Right lobe of liver (tissue), 4 donors: ENCODE measurements at regions not wholly inside any gene's neighbourhood (a gene's known extent, or its start where the extent isn't known, plus 50 kb on each side); places are given as distances from the start of the nearest gene placed in this dataset.
"Not testable (repeated sequence)": the region's sequence is repeated elsewhere in the genome, so short reads cannot be mapped to it uniquely, and the experiment has no call there.

Experiments used
- POLR2A ChIP-seq: fragments of 450-650 bp; IDR thresholded peaks from one replicate; pipeline ENCODE4 v1.6.1; 2017; ENCODE audit warnings: antibody characterized with exemption, mild to moderate bottlenecking
- TF ChIP-seq, protein P1 (sequence below), 4 donors: fragments of 200-600 bp in 3 of 4; fragments of 450-650 bp in 1 of 4; IDR thresholded peaks; one replicate each; pipeline versions ENCODE4 v1.5.1 to v1.8.0; 2016 to 2022; ENCODE audit warnings: antibody characterized with exemption in 4 of 4, mild to moderate bottlenecking in 2 of 4
- donor health status: DM: no; HTN: no; CAD: no.
- donor health status: DM: no; HTN: no; CAD: no.
- donor health status: DM: no; HTN: yes; CAD: no.

DNA sequence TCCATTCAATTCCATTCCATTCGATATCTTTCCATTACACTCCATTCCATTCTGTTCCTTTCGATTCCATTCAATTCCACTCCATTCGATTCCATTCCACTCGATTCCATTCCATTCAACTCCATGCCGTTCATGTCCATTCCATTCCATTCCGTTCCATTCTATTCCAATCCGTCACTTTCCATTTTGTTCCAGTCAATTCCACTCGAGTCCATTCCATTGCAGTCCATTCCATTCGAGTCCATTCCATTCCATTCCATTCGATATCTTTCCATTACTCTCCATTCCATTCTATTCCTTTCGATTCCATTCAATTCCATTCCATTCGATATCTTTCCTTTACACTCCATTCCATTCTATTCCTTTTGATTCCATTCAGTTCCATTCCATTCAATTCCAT is 2592.9 kb upstream of the TPTE start:
- TF ChIP-seq, protein P1, sequence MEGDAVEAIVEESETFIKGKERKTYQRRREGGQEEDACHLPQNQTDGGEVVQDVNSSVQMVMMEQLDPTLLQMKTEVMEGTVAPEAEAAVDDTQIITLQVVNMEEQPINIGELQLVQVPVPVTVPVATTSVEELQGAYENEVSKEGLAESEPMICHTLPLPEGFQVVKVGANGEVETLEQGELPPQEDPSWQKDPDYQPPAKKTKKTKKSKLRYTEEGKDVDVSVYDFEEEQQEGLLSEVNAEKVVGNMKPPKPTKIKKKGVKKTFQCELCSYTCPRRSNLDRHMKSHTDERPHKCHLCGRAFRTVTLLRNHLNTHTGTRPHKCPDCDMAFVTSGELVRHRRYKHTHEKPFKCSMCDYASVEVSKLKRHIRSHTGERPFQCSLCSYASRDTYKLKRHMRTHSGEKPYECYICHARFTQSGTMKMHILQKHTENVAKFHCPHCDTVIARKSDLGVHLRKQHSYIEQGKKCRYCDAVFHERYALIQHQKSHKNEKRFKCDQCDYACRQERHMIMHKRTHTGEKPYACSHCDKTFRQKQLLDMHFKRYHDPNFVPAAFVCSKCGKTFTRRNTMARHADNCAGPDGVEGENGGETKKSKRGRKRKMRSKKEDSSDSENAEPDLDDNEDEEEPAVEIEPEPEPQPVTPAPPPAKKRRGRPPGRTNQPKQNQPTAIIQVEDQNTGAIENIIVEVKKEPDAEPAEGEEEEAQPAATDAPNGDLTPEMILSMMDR (IDR thresholded peaks at IDR 0.05) = not testable (repeated sequence)
- TF ChIP-seq POLR2A = not testable (repeated sequence)
